Upper lobe of left lung (tissue), 4 donors: ENCODE measurements at regions not wholly inside any gene's neighbourhood (a gene's known extent, or its start where the extent isn't known, plus 50 kb on each side); places are given as distances from the start of the nearest gene placed in this dataset.

Source experiments
- CTCF ChIP-seq, 6 experiments: fragments of 450-650 bp in 4 of 6; fragments of 200-600 bp in 2 of 6; sonication (generic) in 2 of 6; IDR thresholded peaks; one replicate each; pipeline ENCODE4 v1.5.1; 2016 to 2019; ENCODE audit warnings: antibody characterized with exemption in 6 of 6
- EP300 ChIP-seq, 4 donors: sonication (generic); formaldehyde crosslinking; IDR thresholded peaks; one replicate each; pipeline ENCODE4 v1.5.1; 2017; ENCODE audit warnings: antibody characterized with exemption in 4 of 4, control low read depth in 2 of 4
- POLR2A ChIP-seq, 4 donors: fragments of 450-650 bp; IDR thresholded peaks; one replicate each; pipeline ENCODE4 v1.5.1; 2016 to 2017; ENCODE audit warnings: antibody characterized with exemption in 4 of 4, mild to moderate bottlenecking in 2 of 4

- TF ChIP-seq CTCF (IDR thresholded peaks at IDR 0.05) (no peak), POLR2A (IDR thresholded peaks at IDR 0.05) (no peak), EP300 (IDR thresholded peaks at IDR 0.05) (no peak)
Observed at GRCh38 chr2:118469103-118469502, 378.3 kb downstream of the EN1 start.
